ENCODE measurements at regions not wholly inside any gene's neighbourhood (a gene's known extent, or its start where the extent isn't known, plus 50 kb on each side); places are given as distances from the start of the nearest gene placed in this dataset.

- H3K4me3 ChIP-seq (ENCODE audit: low read length): no peak overlapping the region
- ATAC-seq (ENCODE audit: poor library complexity) (no peak), DNase-seq (no peak)
- Mint-ChIP-seq H3K27ac (no peak overlapping the region), H3K4me1 (ENCODE audit: low read depth) (no peaks in the 10 kb centered on the region), H3K9me3 (peaks cover 2% of the 10 kb centered on the region), H3K4me3 (no peak overlapping the region), H3K27me3 (no peaks in the 10 kb centered on the region), H3K36me3 (ENCODE audit: low read depth) (no peaks in the 10 kb centered on the region)
- intact Hi-C loops (cut with DNase I, micrococcal nuclease): no loop called here
- no peaks in the 10 kb centered on the region for H3K36me3 ChIP-seq (ENCODE audit: insufficient read depth, low read length)
- H3K4me1 ChIP-seq (ENCODE audit: insufficient read depth, low read length): no peaks in the 10 kb centered on the region
- no peak for TF ChIP-seq CTCF (IDR thresholded peaks at IDR 0.05)
- no peak overlapping the region for H3K27ac ChIP-seq (ENCODE audit: low read depth in 1 of 2, low read length in 2 of 2)
- POLR2A ChIA-PET: no interaction called here
- CTCF ChIA-PET: no interaction called here
- peaks cover 0 to 8% of the 10 kb centered on the region in 2 experiments for H3K9me3 ChIP-seq (ENCODE audit: control insufficient read depth in 1 of 2, insufficient read depth in 1 of 2, low read length in 2 of 2)
- no peaks in the 10 kb centered on the region for H3K27me3 ChIP-seq (ENCODE audit: control insufficient read depth in 1 of 2, insufficient read depth in 2 of 2, low read length in 2 of 2)
Measured at GRCh38 chr7:9846902-9847301, 1126.8 kb upstream of the PHF14 start.

GRCh38 chr7:9854605-9855004, 1119.1 kb upstream of the PHF14 start:
- peaks cover 9% of the 10 kb centered on the region for H3K9me3 Mint-ChIP-seq
- intact Hi-C loops (cut with DNase I, micrococcal nuclease): no loop called here
- Histone ChIP-seq H3K9me3 (ENCODE audit: control insufficient read depth in 1 of 2, insufficient read depth in 1 of 2, low read length in 2 of 2) (peaks cover 5% of the 10 kb centered on the region in 2 experiments), H3K4me3 (ENCODE audit: low read length) (no peak overlapping the region), H3K27ac (ENCODE audit: low read depth in 1 of 2, low read length in 2 of 2) (no peak overlapping the region), H3K4me1 (ENCODE audit: insufficient read depth, low read length) (no peaks in the 10 kb centered on the region), H3K36me3 (ENCODE audit: insufficient read depth, low read length) (no peaks in the 10 kb centered on the region), H3K27me3 (ENCODE audit: control insufficient read depth in 1 of 2, insufficient read depth in 2 of 2, low read length in 2 of 2) (no peaks in the 10 kb centered on the region)
- ChIA-PET POLR2A (no interaction called here), CTCF (no interaction called here)
- no peak for DNase-seq
- no peaks in the 10 kb centered on the region for H3K27me3 Mint-ChIP-seq
- no peaks in the 10 kb centered on the region for H3K4me1 Mint-ChIP-seq (ENCODE audit: low read depth)
- no peak overlapping the region for H3K27ac Mint-ChIP-seq
- ATAC-seq (ENCODE audit: poor library complexity): no peak
- no peak for TF ChIP-seq CTCF (IDR thresholded peaks at IDR 0.05)
- H3K4me3 Mint-ChIP-seq: no peak overlapping the region
- no peaks in the 10 kb centered on the region for H3K36me3 Mint-ChIP-seq (ENCODE audit: low read depth)

- no peak for DNase-seq
- no peak for ATAC-seq (ENCODE audit: poor library complexity)
- no peaks in the 10 kb centered on the region for H3K27me3 ChIP-seq (ENCODE audit: control insufficient read depth in 1 of 2, insufficient read depth in 2 of 2, low read length in 2 of 2)
- ChIA-PET CTCF (no interaction called here), POLR2A (no interaction called here)
- no peaks in the 10 kb centered on the region for H3K4me1 ChIP-seq (ENCODE audit: insufficient read depth, low read length)
- no peak for TF ChIP-seq CTCF (IDR thresholded peaks at IDR 0.05)
- H3K27me3 Mint-ChIP-seq: no peaks in the 10 kb centered on the region
- H3K4me1 Mint-ChIP-seq (ENCODE audit: low read depth): no peaks in the 10 kb centered on the region
- H3K36me3 Mint-ChIP-seq (ENCODE audit: low read depth): no peaks in the 10 kb centered on the region
- H3K4me3 Mint-ChIP-seq: no peak overlapping the region
- H3K4me3 ChIP-seq (ENCODE audit: low read length): no peak overlapping the region
- intact Hi-C loops (cut with DNase I, micrococcal nuclease): no loop called here
- H3K36me3 ChIP-seq (ENCODE audit: insufficient read depth, low read length): no peaks in the 10 kb centered on the region
- H3K9me3 ChIP-seq (ENCODE audit: control insufficient read depth in 1 of 2, insufficient read depth in 1 of 2, low read length in 2 of 2): peaks cover 0 to 5% of the 10 kb centered on the region in 2 experiments
- H3K9me3 Mint-ChIP-seq: peaks cover 14% of the 10 kb centered on the region
- no peak overlapping the region for H3K27ac Mint-ChIP-seq
- H3K27ac ChIP-seq (ENCODE audit: low read depth in 1 of 2, low read length in 2 of 2): no peak overlapping the region
Measured at GRCh38 chr7:9856668-9857067, 1117.0 kb upstream of the PHF14 start.
